Activated CD4-positive, alpha-beta T cell treated with anti-CD3 and anti-CD28 coated beads, Interleukin-2, amount 10 ng/mL, durations not matched to agents 24 days and 14 days (primary cell): ENCODE measurements at regions not wholly inside any gene's neighbourhood (a gene's known extent, or its start where the extent isn't known, plus 50 kb on each side); places are given as distances from the start of the nearest gene placed in this dataset.

Experiments
- DNase-seq: peaks from one replicate; pipeline ENCODE4 v3.0.0; 2022
- H3K27ac Mint-ChIP-seq: one replicate; pipeline ENCODE4 v1.8.0; 2022; ENCODE audit warnings: mild to moderate bottlenecking, mixed read lengths
- H3K27me3 Mint-ChIP-seq: one replicate; pipeline ENCODE4 v1.8.0; 2022; ENCODE audit warnings: mixed read lengths
- H3K36me3 Mint-ChIP-seq: one replicate; pipeline ENCODE4 v1.8.0; 2022; ENCODE audit warnings: low read depth, mild to moderate bottlenecking, mixed read lengths
- H3K4me1 Mint-ChIP-seq: one replicate; pipeline ENCODE4 v1.8.0; 2021; ENCODE audit warnings: mixed read lengths
- H3K4me3 Mint-ChIP-seq: one replicate; pipeline ENCODE4 v1.8.0; 2022; ENCODE audit warnings: mild to moderate bottlenecking, moderate library complexity, mixed read lengths
- H3K9me3 Mint-ChIP-seq: one replicate; pipeline ENCODE4 v1.8.0; 2021; ENCODE audit warnings: mixed read lengths
- intact Hi-C: fragments of 100-400 bp; cut with micrococcal nuclease; formaldehyde crosslinking; loops from one replicate; pipeline ENCODE4 v1.15.1; 2023

DNA sequence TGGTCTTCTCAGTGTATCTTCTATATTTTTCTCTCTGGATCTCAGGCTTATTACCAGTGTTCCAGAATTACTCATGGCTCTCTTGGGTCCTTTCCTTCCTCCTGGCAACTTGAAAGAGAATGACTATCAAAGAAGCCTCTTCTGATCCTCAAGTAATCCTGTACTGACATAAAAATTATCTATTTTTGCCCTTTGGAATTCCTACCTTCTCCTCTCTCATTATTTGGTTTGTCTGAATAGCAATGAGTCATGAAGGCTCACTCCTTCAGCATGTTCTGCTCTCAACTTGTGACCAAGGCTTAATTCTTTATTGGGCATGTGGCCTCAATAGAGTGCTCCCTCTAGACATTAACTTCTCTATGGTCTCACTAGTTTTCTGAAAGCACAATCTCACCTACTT is 553.6 kb upstream of the ATP2B1 start:
- H3K27me3 Mint-ChIP-seq = peaks cover 6% of the 10 kb centered on the region
- H3K27ac Mint-ChIP-seq = no peak overlapping the region
- intact Hi-C loops = no loop called here
- no peaks in the 10 kb centered on the region for H3K36me3 Mint-ChIP-seq
- no peaks in the 10 kb centered on the region for H3K4me1 Mint-ChIP-seq
- no peak overlapping the region for H3K4me3 Mint-ChIP-seq
- DNase-seq = no peak
- no peaks in the 10 kb centered on the region for H3K9me3 Mint-ChIP-seq

DNA sequence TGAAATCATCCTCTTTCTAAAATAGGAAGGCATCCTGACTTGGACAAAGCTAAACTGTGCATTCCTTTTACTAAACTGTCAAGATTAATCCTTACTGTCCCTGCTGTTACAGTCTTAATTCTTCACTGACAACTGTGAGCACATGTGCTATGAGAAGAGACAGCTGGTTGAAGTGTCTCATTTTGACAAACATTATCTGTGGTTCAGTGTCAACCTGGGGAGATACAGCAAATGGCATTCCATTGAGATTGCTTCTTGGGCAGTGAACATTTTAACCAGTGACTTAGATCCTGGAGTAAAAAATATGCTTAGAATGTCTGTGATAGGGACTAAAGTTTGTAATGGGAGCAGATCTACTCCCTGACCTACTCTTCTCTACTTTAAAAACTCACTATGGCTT is 552.6 kb upstream of the ATP2B1 start:
- Mint-ChIP-seq H3K9me3 (no peaks in the 10 kb centered on the region), H3K27ac (no peak overlapping the region), H3K36me3 (no peaks in the 10 kb centered on the region), H3K4me3 (no peak overlapping the region), H3K4me1 (no peaks in the 10 kb centered on the region), H3K27me3 (peaks cover 6% of the 10 kb centered on the region)
- DNase-seq = no peak
- intact Hi-C loops = no loop called here

DNA sequence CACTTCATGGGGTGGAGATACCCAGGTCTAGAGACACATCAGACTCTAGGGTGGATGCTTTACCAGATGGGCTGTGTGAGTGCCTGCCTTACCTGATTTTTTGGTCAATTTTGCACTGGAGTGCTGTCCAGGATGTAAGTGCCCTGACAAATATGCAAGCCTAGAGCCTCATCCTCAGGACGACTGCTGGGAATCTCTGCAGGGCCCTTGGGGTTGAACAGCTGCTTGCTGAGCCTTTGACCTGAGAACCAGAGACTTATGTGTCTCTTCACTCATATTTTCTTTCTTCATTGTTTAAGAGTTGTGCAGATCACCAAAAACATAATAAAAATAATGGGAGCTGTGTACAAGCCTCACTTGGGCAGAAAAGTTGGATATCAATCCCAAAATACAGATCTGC is 551.5 kb upstream of the ATP2B1 start:
- DNase-seq = no peak
- Mint-ChIP-seq H3K36me3 (no peaks in the 10 kb centered on the region), H3K4me1 (no peaks in the 10 kb centered on the region), H3K9me3 (no peaks in the 10 kb centered on the region), H3K27ac (no peak overlapping the region), H3K4me3 (no peak overlapping the region), H3K27me3 (peaks cover 7% of the 10 kb centered on the region)
- intact Hi-C loops = no loop called here

DNA sequence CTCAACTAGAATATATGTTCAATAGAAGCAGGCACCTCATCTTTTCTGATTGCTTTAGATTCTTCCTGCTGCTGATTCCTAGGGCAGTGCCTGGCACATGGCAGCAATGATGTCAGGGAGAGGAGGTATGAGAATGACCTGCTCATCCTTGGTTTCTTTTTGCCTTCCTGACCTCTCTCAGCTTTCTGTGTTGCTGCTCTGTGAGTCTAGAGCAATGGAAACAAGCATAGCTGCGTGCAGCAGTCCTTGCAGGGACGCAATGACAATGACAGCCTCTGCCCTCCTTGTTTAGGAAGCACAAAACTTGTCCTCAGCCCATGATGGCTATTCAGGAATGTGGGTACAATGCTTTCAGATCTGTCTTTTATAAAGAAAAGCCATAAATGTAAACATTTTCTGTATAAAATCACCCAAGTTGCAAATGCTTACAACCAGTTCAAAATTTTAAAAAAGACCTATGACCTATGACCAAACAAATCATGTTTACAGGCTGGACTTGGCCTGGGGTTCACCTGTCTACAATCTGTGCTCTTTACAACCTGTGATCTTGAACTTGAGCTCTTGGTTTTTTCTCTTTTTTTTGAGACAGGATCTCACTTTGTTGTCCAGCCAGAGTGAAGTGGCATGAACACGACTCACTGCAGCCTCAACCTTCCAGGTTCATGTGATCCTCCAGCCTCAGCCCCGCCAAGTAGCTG is 549.4 kb upstream of the ATP2B1 start:
- Mint-ChIP-seq H3K9me3 (no peaks in the 10 kb centered on the region), H3K4me3 (no peak overlapping the region), H3K4me1 (peaks cover 4% of the 10 kb centered on the region), H3K27ac (no peak overlapping the region), H3K36me3 (no peaks in the 10 kb centered on the region), H3K27me3 (peaks cover 6% of the 10 kb centered on the region)
- no peak for DNase-seq
- intact Hi-C loops = loop anchor here (10.0 kb wide), 1 partner anchor 713 kb away; no protein-coding TSS in a partner anchor

DNA sequence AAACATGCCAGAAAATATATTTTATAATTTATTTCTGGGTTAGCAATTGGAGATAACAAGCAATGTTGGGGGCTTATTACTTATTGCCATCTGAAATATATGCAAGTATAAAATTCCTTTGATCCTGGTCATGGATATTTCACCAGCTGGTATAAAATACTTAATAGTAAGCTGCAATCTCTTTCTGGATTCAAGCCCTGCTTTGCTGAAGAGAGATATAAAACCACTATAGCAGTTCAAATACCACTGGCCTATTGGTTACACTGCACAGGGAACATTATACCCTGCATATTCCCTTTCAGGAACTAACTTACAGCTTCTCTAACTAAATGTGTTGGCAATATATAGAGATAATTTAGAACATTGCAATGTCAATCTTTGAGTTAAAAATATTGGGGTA is 546.2 kb upstream of the ATP2B1 start:
- Mint-ChIP-seq H3K9me3 (no peaks in the 10 kb centered on the region), H3K4me3 (no peak overlapping the region), H3K27ac (no peak overlapping the region), H3K36me3 (no peaks in the 10 kb centered on the region), H3K27me3 (peaks cover 6% of the 10 kb centered on the region), H3K4me1 (peaks cover 4% of the 10 kb centered on the region)
- DNase-seq = no peak
- intact Hi-C loops = loop anchor here (10.0 kb wide), 1 partner anchor 710 kb away; no protein-coding TSS in a partner anchor

DNA sequence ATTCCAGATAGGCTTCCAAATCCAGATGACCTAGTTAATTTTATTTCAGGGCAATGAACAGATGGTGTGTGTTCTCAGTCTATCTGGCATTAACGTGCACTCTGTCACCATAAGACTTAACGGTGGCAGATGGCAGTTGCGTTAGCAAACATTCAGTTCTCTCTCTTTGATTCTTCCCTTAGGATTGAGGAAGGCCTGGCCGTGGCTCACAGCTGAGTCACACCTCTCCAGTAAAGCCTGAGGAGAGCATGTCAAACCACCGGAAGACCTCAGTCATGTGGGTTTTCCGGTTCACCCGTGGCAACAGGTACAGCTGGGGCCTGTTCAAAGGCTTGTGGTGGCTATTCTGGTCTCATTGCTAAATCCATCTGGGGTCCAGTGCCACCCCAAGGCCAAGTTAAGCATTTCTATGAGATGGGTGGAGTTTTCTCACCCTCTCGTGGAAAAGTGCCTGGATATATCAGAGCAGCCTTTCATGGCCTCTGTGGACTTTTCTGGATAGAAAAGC is 545.1 kb upstream of the ATP2B1 start:
- DNase-seq = peak; percentile 75
- Mint-ChIP-seq H3K4me1 (peaks cover 4% of the 10 kb centered on the region), H3K36me3 (no peaks in the 10 kb centered on the region), H3K27me3 (peaks cover 6% of the 10 kb centered on the region), H3K9me3 (no peaks in the 10 kb centered on the region), H3K4me3 (no peak overlapping the region), H3K27ac (no peak overlapping the region)
- intact Hi-C loops = loop anchor here (10.0 kb wide), 1 partner anchor 709 kb away; no protein-coding TSS in a partner anchor

DNA sequence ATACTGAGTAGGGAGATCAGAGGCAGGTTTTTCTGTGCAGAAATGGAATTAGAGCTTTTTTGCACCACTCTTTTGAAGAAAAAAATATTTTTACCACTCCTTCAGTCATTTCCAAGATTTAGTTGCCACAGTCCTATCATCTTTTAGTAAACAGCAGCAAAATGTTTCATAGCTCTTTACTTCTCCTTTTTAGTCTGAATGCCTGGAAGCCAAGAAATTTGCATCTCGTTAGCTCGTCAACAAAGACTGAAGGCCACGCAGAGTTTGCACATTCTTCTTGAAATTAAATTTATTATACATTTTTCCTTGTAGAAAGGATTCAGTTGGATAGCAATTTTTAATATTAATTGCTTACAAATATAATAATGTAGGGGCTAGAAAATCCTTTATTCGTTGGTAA is 544.5 kb upstream of the ATP2B1 start:
- Mint-ChIP-seq H3K27ac (no peak overlapping the region), H3K9me3 (no peaks in the 10 kb centered on the region), H3K27me3 (peaks cover 8% of the 10 kb centered on the region), H3K36me3 (no peaks in the 10 kb centered on the region), H3K4me3 (no peak overlapping the region), H3K4me1 (peaks cover 4% of the 10 kb centered on the region)
- DNase-seq = no peak
- intact Hi-C loops = loop anchor here (10.0 kb wide), 1 partner anchor 708 kb away; no protein-coding TSS in a partner anchor

DNA sequence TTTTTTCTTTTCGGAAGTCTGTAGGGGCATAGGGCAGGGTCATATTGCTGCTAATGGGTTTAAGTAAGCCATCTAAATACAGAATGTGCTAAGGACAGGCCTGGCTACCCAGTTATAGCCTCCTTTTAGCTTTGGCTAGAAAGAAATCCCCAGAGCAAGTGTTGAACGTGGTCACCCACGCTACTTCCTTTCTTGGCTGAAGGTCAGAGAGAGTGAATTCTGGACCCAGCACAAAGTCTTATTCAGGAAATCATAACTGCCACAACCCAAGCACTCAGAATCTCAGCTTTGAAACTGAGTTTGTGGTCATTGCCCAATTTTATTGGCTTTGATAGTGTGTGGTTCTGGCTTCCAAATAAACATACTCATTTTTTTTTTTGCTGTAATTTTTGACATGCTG is 542.1 kb upstream of the ATP2B1 start:
- H3K27me3 Mint-ChIP-seq = peaks cover 8% of the 10 kb centered on the region
- intact Hi-C loops = loop anchor here (10.0 kb wide), 1 partner anchor 706 kb away; no protein-coding TSS in a partner anchor
- peaks cover 4% of the 10 kb centered on the region for H3K4me1 Mint-ChIP-seq
- no peak for DNase-seq
- H3K27ac Mint-ChIP-seq = no peak overlapping the region
- H3K36me3 Mint-ChIP-seq = no peaks in the 10 kb centered on the region
- H3K4me3 Mint-ChIP-seq = no peak overlapping the region
- no peaks in the 10 kb centered on the region for H3K9me3 Mint-ChIP-seq

DNA sequence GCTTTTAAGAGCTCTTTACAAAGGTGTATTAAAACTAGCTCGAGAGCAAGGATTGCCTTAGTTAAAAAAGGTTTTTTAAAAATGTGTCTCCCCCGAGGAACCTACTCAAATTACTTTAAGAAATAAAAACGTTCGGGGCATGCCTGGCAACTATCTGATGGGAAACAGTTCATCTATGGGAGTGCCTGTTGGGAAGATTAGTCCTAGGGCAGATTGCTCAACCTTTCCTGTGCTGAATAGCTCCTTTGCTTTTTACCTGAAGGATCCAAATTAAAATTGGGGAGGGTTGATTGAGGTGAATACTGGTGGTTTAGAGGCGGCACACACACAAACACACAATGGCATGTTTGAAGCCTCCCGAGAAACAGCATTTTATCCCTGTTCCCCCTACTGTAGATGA is 541.4 kb upstream of the ATP2B1 start:
- intact Hi-C loops = loop anchor here (10.0 kb wide), 1 partner anchor 705 kb away; no protein-coding TSS in a partner anchor
- H3K27ac Mint-ChIP-seq = no peak overlapping the region
- peaks cover 7% of the 10 kb centered on the region for H3K27me3 Mint-ChIP-seq
- DNase-seq = no peak
- H3K9me3 Mint-ChIP-seq = no peaks in the 10 kb centered on the region
- H3K36me3 Mint-ChIP-seq = no peaks in the 10 kb centered on the region
- peaks cover 4% of the 10 kb centered on the region for H3K4me1 Mint-ChIP-seq
- H3K4me3 Mint-ChIP-seq = no peak overlapping the region

DNA sequence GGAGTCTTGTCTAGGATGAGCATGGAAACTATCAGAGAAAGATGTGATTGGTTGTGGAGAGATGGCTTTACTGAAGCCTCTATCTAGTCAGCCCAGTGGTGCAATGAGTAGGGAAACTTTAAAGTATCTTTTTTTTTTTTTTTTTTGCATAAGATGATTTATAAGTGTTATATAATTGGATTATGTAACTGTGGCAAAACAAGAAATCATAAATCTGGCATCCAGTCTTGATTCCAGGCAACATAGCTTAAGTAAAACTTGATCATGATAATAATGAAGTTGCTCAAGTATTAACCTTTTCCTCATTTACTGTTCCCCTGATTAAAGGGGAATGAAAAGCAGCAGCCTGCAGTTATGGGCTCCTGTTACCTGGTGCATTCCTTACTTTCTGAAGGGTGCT is 538.0 kb upstream of the ATP2B1 start:
- no peaks in the 10 kb centered on the region for H3K9me3 Mint-ChIP-seq
- no peaks in the 10 kb centered on the region for H3K4me1 Mint-ChIP-seq
- H3K27ac Mint-ChIP-seq = no peak overlapping the region
- no peak overlapping the region for H3K4me3 Mint-ChIP-seq
- no peak for DNase-seq
- H3K27me3 Mint-ChIP-seq = peaks cover 5% of the 10 kb centered on the region
- H3K36me3 Mint-ChIP-seq = no peaks in the 10 kb centered on the region
- intact Hi-C loops = no loop called here

DNA sequence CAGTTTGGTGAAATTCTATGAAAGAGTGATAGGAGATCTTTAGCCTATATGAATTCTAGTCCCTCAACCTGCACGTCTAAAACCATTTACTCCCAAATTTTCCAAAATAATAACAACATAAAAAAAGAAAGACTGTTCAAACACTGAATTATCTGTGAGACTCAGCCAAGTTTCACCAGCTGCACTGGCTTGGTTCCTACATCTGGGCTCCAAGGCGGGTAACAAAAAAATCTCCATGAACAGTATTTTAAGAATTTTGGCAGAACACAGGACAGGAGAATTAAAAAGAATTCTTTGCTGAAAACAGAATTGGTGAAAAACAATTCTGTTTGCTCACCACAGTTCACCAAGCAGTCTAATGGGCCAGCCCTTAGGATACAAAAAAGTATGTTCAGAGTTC is 536.8 kb upstream of the ATP2B1 start:
- Mint-ChIP-seq H3K27ac (no peak overlapping the region), H3K9me3 (no peaks in the 10 kb centered on the region), H3K27me3 (peaks cover 3% of the 10 kb centered on the region), H3K4me1 (no peaks in the 10 kb centered on the region), H3K4me3 (no peak overlapping the region), H3K36me3 (no peaks in the 10 kb centered on the region)
- intact Hi-C loops = no loop called here
- no peak for DNase-seq

DNA sequence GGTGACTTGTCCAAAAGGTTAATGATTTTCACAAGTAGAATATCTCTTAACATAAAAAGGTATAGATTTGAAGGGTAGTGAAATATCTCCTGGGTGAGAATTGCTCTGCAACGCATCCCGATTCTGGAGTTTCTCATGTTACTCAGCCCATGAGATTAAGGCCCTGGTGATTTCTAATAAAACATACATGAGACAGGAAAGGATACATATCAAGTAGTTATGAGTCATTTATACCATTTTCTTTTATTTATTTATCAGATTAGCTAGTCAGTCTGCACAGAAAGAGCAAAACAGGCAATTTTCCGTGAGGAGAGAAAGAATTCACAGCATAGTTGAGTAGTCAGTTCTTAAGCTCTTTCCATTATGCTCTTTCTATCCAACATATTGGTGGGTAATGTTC is 535.6 kb upstream of the ATP2B1 start:
- Mint-ChIP-seq H3K27me3 (peaks cover 2% of the 10 kb centered on the region), H3K4me1 (no peaks in the 10 kb centered on the region), H3K4me3 (no peak overlapping the region), H3K36me3 (no peaks in the 10 kb centered on the region), H3K9me3 (no peaks in the 10 kb centered on the region), H3K27ac (no peak overlapping the region)
- no peak for DNase-seq
- intact Hi-C loops = no loop called here

DNA sequence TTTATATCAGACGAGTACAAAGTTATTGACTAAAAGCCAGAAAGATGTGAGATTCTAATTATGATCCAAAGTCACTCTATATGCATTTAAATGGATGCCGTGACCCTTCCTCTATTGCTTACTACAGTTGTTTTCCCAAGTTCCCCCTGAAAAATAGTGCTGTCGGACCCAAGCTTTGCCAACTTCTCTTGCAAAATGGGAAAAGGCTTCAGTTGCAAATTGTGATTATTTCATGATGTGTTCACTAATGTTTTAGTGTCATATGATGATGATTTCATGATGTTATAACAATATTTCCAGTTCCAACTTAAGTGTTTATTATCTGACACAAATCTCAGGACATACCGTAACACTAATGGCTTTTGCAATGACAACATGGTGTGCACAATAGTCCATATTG is 534.6 kb upstream of the ATP2B1 start:
- no peaks in the 10 kb centered on the region for H3K36me3 Mint-ChIP-seq
- no peak for DNase-seq
- H3K27ac Mint-ChIP-seq = no peak overlapping the region
- no peaks in the 10 kb centered on the region for H3K27me3 Mint-ChIP-seq
- intact Hi-C loops = no loop called here
- no peak overlapping the region for H3K4me3 Mint-ChIP-seq
- H3K4me1 Mint-ChIP-seq = no peaks in the 10 kb centered on the region
- no peaks in the 10 kb centered on the region for H3K9me3 Mint-ChIP-seq

DNA sequence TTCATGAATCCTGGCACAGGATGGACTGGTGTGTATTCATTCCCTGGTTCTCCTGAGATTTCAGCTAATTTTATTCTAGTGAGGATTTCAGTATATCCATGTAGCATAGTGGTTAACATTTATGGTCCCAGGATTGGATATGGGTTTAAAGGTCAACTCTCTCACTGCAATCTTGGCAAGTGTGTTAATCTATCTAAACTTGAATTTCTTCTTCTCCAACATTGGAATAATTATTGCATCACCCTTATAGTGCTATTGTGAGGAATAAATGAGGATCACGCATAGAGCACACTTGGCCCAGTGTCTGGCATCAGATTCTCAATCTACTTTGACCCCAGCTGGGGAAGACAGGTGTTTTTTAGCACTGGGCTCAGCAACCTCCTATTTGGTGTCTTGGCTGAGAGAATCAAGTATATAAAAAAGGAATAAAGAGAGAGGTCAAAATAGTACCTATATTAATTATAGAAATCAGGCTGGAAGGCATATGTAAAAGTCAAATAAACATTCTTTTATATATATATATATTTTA is 531.2 kb upstream of the ATP2B1 start:
- H3K9me3 Mint-ChIP-seq = no peaks in the 10 kb centered on the region
- DNase-seq = no peak
- intact Hi-C loops = no loop called here
- no peaks in the 10 kb centered on the region for H3K36me3 Mint-ChIP-seq
- no peak overlapping the region for H3K27ac Mint-ChIP-seq
- no peaks in the 10 kb centered on the region for H3K4me1 Mint-ChIP-seq
- no peak overlapping the region for H3K4me3 Mint-ChIP-seq
- H3K27me3 Mint-ChIP-seq = no peaks in the 10 kb centered on the region
